Astrocyte (in vitro differentiated cells and primary cell): ENCODE measurements at regions not wholly inside any gene's neighbourhood (a gene's known extent, or its start where the extent isn't known, plus 50 kb on each side); places are given as distances from the start of the nearest gene placed in this dataset.

Source experiments
- CTCF ChIP-seq: IDR thresholded peaks from 2 replicates; pipeline ENCODE4 v1.5.1; 2011; ENCODE audit warnings: low read depth, mild to moderate bottlenecking, inconsistent platforms, low read length, moderate library complexity; ENCODE audit not compliant: insufficient read depth
- EZH2 ChIP-seq: IDR thresholded peaks from 2 replicates; pipeline ENCODE4 v1.6.1; 2012; ENCODE audit warnings: mild to moderate bottlenecking, low read length, inconsistent platforms; ENCODE audit not compliant: insufficient read depth

GRCh38 chr2:104707056-104707455 lies 146.9 kb upstream of the POU3F3 start:
- no peak for TF ChIP-seq EZH2
- TF ChIP-seq CTCF, result no peak
